Brain microvascular endothelial cell (primary cell): ENCODE measurements at regions not wholly inside any gene's neighbourhood (a gene's known extent, or its start where the extent isn't known, plus 50 kb on each side); places are given as distances from the start of the nearest gene placed in this dataset.

ENCODE experiments used
- DNase-seq: peaks from one replicate; pipeline ENCODE4 v3.0.0-alpha.2; 2020
- H3K27ac ChIP-seq: fragments of 250-450 bp; sonication (Bioruptor Pico); 2 replicates; pipeline ENCODE4 v1.5.1; 2020; ENCODE audit warnings: mild to moderate bottlenecking, moderate library complexity
- H3K27me3 ChIP-seq: fragments of 250-450 bp; sonication (Bioruptor Pico); replicated peaks from 2 replicates; pipeline ENCODE4 v1.5.1; 2020; ENCODE audit warnings: mild to moderate bottlenecking
- H3K36me3 ChIP-seq: fragments of 250-450 bp; sonication (Bioruptor Pico); replicated peaks from 2 replicates; pipeline ENCODE4 v1.5.1; 2020; ENCODE audit warnings: mild to moderate bottlenecking
- H3K4me3 ChIP-seq: 2 replicates; pipeline ENCODE4 v1.5.1; 2011; ENCODE audit warnings: low read depth, mild to moderate bottlenecking, control low read depth, low read length, moderate library complexity
- in situ Hi-C: cut with HindIII; loops from 2 replicates; pipeline ENCODE4 v1.10.0; 2017; ENCODE audit warnings: low sequenced_read_pairs, low pct_ligation_motif_present
- TF ChIP-seq, protein P1 (sequence below): IDR thresholded peaks from 2 replicates; pipeline ENCODE4 v1.5.1; 2011; ENCODE audit warnings: low read depth, mild to moderate bottlenecking, moderate library complexity, low read length, control low read depth, inconsistent platforms; ENCODE audit errors: missing control alignments

DNA sequence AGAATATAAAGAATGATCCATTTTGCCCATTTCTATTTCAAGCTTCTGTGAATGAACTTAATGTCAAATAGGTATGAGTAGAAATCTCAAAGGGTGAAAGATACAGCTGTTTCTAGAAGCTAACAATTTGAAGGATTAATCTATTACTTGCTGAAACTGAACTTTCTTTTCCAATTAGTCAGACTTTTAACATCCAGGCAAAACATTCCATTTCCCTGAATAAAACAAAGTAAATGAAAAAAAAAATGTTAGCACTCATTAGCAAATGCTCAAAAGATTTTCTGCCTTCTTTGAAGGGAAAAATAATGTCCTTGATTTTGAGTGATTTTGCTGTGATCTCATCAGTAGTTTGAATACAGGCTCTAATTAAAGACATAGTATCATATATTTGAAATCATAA, 447.6 kb upstream of the PRMT6 start:
- DNase-seq = no peak
- no peak overlapping the region for H3K4me3 ChIP-seq
- TF ChIP-seq, protein P1, sequence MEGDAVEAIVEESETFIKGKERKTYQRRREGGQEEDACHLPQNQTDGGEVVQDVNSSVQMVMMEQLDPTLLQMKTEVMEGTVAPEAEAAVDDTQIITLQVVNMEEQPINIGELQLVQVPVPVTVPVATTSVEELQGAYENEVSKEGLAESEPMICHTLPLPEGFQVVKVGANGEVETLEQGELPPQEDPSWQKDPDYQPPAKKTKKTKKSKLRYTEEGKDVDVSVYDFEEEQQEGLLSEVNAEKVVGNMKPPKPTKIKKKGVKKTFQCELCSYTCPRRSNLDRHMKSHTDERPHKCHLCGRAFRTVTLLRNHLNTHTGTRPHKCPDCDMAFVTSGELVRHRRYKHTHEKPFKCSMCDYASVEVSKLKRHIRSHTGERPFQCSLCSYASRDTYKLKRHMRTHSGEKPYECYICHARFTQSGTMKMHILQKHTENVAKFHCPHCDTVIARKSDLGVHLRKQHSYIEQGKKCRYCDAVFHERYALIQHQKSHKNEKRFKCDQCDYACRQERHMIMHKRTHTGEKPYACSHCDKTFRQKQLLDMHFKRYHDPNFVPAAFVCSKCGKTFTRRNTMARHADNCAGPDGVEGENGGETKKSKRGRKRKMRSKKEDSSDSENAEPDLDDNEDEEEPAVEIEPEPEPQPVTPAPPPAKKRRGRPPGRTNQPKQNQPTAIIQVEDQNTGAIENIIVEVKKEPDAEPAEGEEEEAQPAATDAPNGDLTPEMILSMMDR = no peak
- in situ Hi-C loops = no loop called here
- H3K27ac ChIP-seq = no peak overlapping the region
- no peaks in the 10 kb centered on the region for H3K36me3 ChIP-seq
- H3K27me3 ChIP-seq = no peaks in the 10 kb centered on the region

DNA sequence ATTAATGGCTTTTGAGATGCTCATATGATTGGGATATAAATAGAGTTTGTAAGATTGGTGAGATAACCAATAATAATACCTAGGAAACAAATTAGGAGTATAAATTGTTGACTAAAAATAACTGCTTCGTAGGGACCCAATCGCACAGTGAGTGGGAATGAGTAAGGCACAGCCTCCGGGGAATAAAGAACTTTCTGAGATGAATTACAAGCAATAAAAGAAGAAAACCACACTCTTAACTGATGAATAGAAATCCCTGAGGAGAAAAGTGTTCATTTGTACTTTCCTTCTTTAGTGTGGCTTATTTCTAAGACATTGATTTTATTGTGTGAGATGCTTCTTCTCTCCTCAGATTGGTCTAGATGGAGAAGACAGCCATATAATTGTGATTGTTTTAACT, 443.4 kb upstream of the PRMT6 start:
- DNase-seq = no peak

DNA sequence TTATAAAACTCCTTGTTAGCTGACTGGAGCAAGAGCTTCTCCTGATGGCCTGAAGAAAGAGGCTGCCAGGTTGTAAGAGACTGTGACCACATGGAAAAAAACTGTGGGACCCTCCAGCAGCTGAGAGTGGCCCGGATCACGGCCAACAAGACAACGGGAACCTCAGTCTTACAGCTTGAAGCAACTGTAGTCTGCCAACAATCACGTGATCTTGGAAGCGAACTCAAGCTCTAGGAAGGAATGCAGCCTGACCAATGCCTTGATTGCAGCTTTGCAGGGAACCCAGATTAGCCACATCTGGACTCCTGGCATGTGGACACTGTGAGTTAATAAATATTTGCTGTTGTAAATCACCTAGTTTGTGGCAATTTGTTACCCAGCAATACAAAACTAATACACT, 442.6 kb upstream of the PRMT6 start:
- H3K4me3 ChIP-seq = no peak overlapping the region
- H3K27ac ChIP-seq = no peak overlapping the region
- no peak for DNase-seq
- H3K27me3 ChIP-seq = no peaks in the 10 kb centered on the region
- TF ChIP-seq, protein P1 = no peak
- in situ Hi-C loops = no loop called here
- H3K36me3 ChIP-seq = no peaks in the 10 kb centered on the region

More for the DNA sequence above, 443.4 kb upstream of the PRMT6 start:
- TF ChIP-seq, protein P1 = no peak
- Histone ChIP-seq H3K4me3 (no peak overlapping the region), H3K27me3 (no peaks in the 10 kb centered on the region), H3K27ac (no peak overlapping the region), H3K36me3 (no peaks in the 10 kb centered on the region)
- in situ Hi-C loops = no loop called here

DNA sequence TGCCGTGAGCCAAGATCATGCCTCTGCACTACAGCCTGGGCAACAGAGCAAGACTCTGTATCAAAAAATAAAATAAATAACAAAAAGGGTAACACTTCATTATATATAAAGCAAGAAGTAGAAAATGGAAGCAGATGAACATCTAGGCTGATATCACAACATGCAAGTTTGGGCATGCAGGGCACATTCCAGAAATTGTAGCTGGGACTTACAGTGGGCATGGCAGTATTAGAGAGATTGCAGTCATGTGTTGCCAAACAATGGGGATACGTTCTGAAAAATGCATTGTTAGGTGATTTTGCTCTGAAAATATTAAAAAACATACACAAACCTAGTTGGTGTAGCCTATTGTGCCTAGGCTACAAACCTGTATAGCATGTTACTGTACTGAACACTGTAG, 441.0 kb upstream of the PRMT6 start:
- H3K4me3 ChIP-seq = no peak overlapping the region
- TF ChIP-seq, protein P1 = no peak
- H3K27me3 ChIP-seq = no peaks in the 10 kb centered on the region
- H3K36me3 ChIP-seq = no peaks in the 10 kb centered on the region
- in situ Hi-C loops = no loop called here
- H3K27ac ChIP-seq = no peak overlapping the region
- DNase-seq = no peak

DNA sequence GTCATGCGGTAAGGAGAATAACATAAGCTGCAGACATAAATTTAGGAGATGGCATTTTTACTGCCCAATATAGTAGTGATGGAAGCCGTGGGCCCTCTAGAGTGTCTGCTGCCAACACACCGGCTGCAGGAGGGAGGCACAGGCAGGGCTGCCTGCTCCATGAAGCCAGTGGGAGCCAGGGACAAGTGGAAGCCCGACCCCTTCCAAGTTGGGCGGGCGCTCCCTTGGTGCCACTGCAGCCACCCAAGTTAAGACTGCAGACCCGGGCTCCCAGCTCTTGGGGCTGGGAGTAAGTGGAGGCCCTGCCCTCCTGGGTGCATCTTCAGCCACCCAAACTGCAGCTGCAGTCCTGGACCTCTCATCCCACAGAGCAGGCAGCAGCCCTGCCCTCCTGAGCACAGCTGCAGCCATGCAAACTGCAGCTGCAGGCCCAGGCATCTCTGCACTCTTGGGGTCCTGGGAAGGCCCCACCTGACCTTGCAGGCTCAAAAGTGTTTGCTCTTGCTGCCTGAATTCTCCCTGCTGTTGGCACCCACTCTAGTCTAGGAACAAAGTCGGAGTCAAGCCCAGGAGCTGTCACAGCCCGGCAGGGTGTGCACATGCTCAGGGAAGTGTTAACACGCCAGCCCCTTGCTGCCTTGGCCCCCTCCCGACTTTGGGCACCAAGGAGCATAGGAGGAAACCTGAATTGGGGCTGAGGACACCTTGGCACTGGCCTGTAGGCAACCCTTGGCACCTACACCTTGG, 437.2 kb upstream of the PRMT6 start:
- Histone ChIP-seq H3K27me3 (no peaks in the 10 kb centered on the region), H3K36me3 (no peaks in the 10 kb centered on the region), H3K27ac (no peak overlapping the region), H3K4me3 (no peak overlapping the region)
- DNase-seq = no peak
- in situ Hi-C loops = no loop called here
- TF ChIP-seq, protein P1 = no peak

DNA sequence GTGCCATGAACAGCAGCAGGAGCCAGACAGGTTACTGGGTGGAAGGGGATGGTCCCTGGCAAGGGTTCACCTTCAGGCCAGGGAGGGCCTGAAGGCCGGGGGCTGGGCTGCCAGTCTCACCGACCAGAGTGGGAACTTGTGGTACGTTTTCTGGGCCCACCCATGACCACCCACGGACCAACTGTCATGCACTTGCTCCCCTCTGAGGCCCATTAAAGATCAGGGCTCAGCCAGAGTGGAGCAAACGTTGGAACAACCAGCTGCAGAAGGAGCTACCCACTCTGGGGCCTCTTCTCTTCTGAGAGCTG, 436.7 kb upstream of the PRMT6 start:
- no peak for DNase-seq
- Histone ChIP-seq H3K36me3 (no peaks in the 10 kb centered on the region), H3K27me3 (no peaks in the 10 kb centered on the region), H3K27ac (no peak overlapping the region), H3K4me3 (no peak overlapping the region)
- TF ChIP-seq, protein P1 = no peak
- in situ Hi-C loops = no loop called here
